HT-29 (cell line): ENCODE measurements at regions not wholly inside any gene's neighbourhood (a gene's known extent, or its start where the extent isn't known, plus 50 kb on each side); places are given as distances from the start of the nearest gene placed in this dataset.
"Not testable (repeated sequence)": the region's sequence is repeated elsewhere in the genome, so short reads cannot be mapped to it uniquely, and the experiment has no call there.

Experiments
- DNase-seq: peaks from one replicate; pipeline ENCODE4 v3.0.0-alpha.2; 2015; ENCODE audit warnings: low spot score

DNA sequence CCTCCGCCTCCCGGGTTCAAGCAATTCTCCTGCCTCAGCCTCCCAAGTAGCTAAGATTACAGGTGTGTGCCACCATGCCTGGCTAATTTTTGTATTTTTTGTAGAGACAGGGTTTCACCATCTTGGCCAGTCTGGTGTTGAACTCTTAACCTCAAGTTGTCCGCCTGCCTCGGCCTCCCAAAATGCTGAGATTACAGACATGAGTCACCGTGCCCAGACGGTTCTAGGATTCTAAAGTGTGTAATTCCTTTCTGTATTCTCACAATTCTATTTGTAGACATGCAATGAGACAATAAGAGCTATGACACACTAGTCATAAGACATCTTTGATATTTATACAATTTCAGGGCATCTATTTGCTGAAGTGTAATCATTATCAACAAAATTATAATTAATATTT is 585.0 kb upstream of the FLRT2 start:
- DNase-seq: not testable (repeated sequence)

DNA sequence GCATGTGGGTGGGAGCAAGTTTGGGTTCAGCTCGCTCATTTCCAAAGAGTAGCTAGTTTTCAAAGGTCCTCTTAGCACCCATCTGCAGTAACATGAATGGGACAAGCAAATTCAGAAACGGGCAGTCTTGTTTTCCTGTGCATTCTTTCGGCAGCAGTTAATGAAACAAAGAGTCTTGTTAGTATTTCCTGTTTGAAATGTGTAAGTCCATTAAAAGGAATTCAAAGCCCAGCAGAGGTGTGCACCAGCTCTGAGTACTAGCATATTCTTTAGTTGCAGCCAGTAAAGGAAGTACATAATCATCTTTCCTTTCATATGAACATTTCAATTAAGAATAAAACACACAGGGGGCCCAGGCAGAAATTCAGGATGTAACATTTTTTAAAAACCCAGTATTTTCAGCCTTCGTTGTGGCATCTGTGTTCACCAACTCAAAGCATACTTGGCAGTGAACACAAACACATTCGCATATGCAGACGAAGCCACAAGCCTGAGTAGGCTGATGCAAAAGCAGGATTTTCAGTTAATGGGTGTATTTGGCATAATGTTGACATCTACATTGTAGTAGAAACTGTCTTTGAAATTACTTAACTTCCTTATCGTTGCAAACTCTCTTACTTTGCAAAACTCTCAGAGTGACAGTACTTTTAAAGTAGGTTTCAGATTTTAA is 570.0 kb upstream of the FLRT2 start:
- no peak for DNase-seq

- DNase-seq: no peak
These were observed 568.3 kb upstream of the FLRT2 start for GRCh38 chr14:84961637-84962036.

GRCh38 chr14:84963518-84963917 is 566.4 kb upstream of the FLRT2 start:
- no peak for DNase-seq

DNA sequence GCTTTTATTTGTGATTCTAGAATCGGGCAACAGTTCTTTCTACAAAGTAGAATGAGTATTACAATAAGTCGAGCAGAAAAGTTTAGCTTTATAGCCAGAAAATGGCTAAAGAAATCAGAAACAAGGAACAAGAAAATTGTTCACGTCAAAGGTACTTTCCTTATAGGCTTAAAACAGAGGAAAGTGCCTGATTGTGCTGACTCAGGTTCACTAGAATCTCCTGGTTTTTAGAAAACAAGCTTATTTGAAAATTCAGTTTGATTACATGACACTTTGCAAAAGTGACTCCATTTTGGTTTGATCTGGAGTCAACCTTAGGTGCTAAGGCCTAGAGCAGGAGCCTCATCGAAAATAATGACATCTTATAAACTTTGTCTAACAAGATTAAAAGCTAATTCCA is 564.7 kb upstream of the FLRT2 start:
- no peak for DNase-seq

GRCh38 chr14:84969501-84969900 is 560.4 kb upstream of the FLRT2 start:
- no peak for DNase-seq

DNA sequence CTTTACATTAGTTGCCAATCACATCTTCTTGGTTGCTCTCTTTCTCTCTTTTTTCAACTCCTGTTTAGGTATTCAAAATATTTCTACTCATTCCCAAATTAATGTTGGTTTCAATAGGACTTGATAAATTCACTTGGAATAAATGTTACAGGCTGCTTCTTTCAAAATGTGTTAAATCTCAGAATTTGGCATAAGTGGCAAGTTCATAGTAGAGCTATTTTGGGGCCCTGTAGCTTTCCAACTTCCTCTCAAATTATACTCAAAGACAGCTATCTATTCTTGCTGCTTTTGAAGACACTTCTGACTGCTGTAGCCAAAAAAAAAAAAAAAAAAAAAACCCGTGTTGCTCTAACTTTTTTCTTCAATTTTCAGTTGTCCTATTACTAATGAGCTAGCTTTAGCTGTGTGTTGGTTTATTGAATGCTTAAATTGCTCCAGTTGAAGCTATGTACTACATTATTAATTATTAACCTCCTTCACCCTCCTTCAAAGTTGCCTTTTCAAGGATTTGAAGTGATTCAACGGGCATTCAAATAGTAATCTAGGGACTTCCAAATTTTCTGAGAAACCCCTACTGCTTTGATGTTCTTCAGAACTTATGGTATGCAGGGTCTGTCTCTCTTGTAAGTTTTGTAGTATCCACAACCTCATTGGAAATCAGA is 554.6 kb upstream of the FLRT2 start:
- no peak for DNase-seq

GRCh38 chr14:84976805-84977204 is 553.1 kb upstream of the FLRT2 start:
- DNase-seq: no peak

GRCh38 chr14:84987042-84987441 is 542.9 kb upstream of the FLRT2 start:
- DNase-seq: no peak

DNA sequence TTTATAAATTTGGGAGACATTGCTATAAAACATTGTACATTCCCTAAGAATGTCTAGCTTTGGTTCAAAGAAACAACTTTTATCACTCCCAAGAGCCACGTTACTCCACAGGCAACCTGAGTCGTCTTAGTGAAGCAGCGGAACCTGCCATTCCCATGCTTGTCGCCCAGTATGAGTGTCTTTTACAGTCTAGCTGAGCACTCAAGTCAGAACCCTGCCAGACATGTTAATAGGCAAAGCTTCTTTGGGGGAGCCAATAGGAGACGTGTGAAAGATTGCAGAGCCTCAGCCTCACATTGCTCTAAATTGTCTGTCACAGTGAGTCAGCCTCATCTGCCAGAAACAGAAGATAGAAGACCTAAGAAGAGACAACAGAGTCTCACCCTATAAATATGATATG is 541.6 kb upstream of the FLRT2 start:
- DNase-seq: no peak

DNA sequence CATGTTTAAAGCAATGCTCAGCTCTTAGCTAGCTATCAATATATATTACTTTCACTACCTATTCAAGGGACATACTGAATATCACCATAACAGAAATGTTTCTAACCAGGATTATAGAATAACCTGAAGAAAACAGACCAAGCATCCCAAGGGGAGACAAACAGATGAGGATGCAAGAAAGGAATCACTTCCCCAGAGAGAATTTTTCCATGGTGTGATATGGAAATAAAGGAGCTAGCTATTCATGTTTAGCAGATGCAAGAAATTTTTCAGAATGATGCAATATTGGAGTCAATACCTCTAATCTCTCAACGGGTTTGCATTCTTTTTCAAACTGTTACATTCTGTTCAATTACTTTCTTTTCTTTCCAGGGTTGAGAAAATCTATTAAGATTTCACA is 538.9 kb upstream of the FLRT2 start:
- no peak for DNase-seq

- DNase-seq: no peak
These were observed 531.7 kb upstream of the FLRT2 start for GRCh38 chr14:84998216-84998615.

GRCh38 chr14:85002846-85003245 is 527.1 kb upstream of the FLRT2 start:
- no peak for DNase-seq

- no peak for DNase-seq
These were observed 526.1 kb upstream of the FLRT2 start for GRCh38 chr14:85003805-85004204.

GRCh38 chr14:85009506-85009905 is 520.4 kb upstream of the FLRT2 start:
- no peak for DNase-seq

GRCh38 chr14:85010186-85010585 is 519.8 kb upstream of the FLRT2 start:
- no peak for DNase-seq

- no peak for DNase-seq
These were observed 513.4 kb upstream of the FLRT2 start for GRCh38 chr14:85016496-85016895.

- not testable (repeated sequence) for DNase-seq
These were observed 506.1 kb upstream of the FLRT2 start for GRCh38 chr14:85023866-85024265.

DNA sequence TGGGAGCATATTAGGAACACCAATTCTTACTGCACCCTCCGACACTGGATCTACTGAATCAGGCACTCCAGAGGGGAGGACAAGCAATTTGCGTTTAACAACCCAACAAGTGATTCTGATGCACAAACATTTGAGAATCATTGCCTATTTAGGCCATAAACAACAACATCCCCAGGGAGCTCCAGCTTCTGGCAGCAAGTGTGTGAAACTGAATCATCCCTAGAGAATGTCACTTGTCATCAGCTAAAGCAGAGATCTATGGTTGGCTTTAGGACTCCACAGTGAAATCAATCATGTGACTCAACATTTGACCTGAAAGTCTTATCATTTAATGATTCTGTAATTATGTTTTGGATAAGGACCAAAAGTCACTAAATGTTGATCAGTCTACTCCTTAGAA is 505.0 kb upstream of the FLRT2 start:
- DNase-seq: no peak

GRCh38 chr14:85027681-85028370 is 502.1 kb upstream of the FLRT2 start:
- DNase-seq: no peak

DNA sequence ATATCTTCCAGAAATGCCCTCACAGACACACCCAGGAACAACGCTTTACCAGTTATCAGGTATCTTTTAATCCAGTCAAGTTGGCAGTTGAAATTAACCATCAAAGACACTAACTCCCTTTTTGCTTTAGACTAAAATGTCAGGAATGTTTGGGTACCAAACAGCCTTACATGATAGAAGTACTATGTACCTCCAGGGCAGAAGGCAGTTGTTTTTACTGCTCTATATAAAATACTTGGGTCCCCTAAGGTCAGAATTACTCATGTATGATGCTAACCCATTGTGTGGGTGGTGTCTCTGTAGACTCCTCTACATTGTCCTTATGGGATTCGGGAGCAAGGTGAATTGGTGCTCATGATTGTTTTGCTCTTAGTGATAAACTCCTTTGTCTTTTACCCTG is 492.5 kb upstream of the FLRT2 start:
- DNase-seq: no peak

GRCh38 chr14:85038526-85039352 is 491.2 kb upstream of the FLRT2 start:
- DNase-seq: no peak
